ENCODE measurements at regions not wholly inside any gene's neighbourhood (a gene's known extent, or its start where the extent isn't known, plus 50 kb on each side); places are given as distances from the start of the nearest gene placed in this dataset.
"Not testable (repeated sequence)": the region's sequence is repeated elsewhere in the genome, so short reads cannot be mapped to it uniquely, and the experiment has no call there.

DNA sequence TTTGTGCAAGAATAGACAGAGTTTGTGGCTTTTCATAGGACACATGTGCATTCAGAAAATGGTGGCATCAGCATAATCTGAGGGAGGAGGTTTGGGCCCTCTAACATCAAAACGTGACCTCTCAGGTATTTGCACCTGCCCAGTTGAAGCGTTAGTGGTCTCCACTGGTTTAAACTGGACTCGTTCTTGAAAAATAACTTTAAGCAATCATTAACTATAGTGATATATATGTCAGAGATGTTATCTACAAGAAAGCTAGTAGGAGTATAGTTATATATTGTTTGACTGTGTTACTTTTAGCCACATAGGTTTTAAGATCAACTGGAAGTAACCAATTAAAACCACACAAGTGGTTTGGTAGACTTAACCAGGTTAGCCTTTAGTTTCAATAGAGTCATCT is 607.4 kb downstream of the MAFB start:
- DNase-seq (ENCODE audit: low read depth), result no peak

DNA sequence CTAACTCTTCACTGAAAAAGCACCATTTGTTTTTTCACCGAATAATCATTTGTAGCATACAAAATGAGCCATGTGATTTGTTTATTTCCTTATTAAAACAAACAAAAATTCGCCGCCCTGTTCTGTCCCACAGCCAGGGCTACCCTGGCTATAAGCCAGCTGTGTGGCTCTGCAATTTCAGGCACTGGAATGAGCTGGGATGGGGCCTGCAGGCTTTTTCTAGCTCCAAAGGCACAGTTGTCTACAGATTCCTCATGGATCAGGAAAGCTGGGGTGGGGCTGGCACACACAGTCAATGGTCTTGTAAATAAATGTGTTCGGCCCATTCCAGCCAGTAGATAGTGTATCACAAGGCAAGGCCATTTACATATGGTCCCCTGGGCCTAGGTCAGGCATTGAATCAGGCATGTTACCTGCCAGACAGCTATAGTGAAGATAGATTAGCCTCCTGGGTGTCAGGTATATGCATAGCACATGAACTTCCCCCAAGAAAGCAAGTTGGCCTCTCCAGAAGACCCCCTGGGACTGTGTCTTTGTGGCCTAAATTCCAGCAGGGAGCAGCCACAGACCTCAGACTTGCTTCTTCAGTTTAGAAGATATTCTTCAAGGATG is 608.9 kb downstream of the MAFB start:
- DNase-seq (ENCODE audit: low read depth), result no peak

DNA sequence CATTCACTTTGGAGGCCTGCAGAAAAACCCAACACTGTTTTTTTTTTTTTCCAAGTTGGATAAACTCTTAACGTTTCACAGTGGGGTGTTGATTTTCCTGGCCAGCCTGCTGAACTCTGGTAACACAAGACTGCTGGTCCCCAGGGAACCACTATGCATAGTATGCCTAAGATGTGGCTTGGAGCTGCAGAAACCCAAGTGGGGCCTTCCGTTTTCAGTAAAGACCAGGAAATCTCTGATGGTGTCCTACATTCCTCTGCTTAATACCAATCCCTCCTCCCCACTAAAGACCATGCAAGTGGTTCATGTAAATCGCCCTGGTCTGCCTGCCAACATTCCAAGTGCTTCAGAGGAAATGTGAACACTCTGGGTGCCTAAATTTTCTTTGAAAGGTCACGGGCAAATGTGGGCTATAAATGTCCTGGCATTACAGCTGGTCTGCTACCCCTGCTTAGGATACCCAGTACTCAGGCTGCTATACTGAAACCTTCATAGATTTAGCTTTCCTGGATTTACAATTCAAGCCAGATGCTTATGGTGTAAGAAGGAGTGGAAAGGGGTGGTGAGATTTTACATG is 615.4 kb downstream of the MAFB start:
- no peak for DNase-seq (ENCODE audit: low read depth)

DNA sequence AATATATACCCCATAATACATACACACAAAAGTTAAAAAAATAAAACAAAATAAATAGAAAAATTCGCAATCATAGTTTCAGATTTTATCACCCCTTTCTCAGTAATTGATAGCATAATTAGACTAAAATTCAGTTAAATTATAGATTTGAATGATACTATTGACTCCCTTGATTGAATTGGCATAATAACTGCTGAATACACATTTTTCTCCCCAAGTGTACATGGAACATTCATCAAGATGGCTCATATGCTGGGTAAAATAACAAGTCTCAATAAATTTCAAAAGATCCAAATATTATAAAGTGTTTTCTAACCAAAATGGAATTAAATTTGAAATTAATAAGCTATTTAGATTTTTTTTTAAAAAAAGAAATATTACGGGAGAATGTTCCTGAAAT is 616.1 kb downstream of the MAFB start:
- no peak for DNase-seq (ENCODE audit: low read depth)

DNA sequence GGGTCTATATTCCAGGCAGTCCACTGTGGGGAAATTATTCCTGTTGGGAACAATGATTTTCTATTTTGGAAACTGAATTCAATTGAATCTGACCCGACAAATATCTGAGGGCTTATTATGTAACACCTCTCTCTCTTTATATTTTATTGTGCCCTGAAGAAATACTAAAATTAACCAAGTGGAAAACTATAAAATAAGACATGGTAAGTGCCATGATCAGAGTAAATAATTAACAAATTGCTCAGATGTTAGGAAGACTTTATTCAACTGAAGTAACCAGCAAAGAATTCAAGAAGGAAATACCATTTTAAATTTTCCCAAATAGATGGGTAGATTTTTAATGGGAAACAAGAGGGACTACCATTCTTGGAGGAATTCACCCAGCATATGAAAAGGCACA is 632.9 kb downstream of the MAFB start:
- DNase-seq (ENCODE audit: low read depth), result no peak

DNA sequence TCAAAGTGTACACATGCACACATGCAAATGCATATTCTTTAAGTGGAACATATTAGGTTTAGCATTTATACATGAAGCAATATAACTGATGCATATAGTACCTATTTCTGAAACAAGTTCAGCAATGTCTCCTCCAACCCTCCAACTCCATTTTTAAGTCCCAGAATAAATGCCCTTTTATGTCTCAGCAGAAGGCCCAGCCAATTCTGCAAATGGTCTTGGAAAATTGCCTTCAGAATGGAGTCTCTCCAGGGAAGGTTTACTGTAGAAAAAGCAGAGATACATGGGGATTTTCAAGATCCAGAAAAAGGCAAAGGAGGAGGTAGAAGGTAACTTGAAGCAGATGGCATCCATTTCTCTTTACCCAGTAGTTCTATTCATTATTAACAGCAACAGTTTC is 633.3 kb downstream of the MAFB start:
- no peak for DNase-seq (ENCODE audit: low read depth)

DNA sequence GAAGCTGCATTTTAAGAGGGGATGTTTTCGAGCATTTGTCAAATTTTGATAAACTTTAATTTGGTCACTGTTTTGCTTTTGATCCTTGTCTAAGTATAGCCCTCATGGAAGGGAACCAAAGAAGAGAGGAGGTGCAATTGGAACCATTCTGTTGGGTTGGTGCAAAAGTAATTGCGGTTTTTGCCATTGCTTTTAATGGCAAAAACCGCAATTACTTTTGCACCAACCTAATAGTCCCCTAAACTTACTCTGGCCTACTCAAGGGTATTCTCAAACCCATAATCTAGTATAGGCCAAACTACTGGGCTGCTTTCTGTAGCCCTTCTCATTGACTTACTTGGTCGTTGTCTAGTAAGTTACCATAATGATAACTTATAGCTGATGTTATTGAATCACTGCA is 634.7 kb downstream of the MAFB start:
- no peak for DNase-seq (ENCODE audit: low read depth)

DNA sequence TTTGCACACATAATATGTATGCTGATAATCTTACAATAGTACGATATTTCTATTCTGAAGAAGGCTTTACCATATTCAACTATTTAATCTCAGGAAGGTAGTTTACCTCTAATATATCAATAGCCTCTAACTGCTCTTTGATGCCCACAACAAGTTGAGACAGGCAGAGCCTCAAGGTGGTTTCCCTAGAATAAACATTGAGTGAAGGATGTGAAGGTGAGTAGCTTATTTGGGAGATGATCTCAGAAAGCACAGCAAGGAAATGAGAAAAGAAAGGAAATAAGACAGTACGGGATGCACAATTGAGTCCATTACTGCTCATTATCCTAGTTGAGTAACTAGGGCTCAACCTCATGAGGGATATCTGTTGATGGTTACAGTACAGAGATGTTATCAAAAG is 638.4 kb downstream of the MAFB start:
- DNase-seq (ENCODE audit: low read depth), result no peak

DNA sequence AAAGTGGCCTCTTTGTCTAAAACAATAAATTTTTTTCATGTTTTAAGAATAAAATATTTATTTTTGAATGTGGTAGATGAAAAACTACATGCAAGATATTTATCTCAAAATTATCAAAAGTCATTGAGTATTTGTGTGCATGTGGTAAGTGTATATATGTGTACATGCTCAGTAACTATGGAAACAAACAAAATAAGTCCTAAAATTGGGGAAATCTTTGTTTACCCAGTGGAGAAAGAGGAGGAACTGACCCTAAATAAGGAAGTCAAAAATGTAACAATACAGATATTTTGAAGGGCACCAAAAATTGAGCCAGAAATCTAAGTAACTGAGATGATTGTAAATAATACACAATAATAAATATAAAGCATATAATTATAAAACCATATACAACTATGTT is 639.2 kb downstream of the MAFB start:
- DNase-seq (ENCODE audit: low read depth), result no peak

DNA sequence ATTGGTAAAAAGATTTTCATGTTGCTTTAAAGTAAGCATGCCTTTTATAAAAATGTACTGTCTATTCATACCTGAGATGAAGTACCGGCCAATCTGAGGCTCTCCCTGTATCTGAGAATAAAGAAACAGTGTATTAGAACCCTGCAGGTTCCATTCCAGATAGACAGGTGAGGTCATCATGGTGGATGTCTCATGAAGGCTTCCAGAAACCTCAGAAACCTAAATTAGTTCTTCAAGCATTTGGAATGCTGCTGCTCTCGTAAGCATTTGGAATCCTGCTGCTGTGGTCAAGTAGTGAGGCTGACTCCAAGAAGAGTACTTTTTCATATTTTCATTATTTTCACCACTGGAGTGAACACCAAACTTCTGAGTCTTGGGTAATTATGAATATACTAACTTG is 642.3 kb downstream of the MAFB start:
- no peak for DNase-seq (ENCODE audit: low read depth)

DNA sequence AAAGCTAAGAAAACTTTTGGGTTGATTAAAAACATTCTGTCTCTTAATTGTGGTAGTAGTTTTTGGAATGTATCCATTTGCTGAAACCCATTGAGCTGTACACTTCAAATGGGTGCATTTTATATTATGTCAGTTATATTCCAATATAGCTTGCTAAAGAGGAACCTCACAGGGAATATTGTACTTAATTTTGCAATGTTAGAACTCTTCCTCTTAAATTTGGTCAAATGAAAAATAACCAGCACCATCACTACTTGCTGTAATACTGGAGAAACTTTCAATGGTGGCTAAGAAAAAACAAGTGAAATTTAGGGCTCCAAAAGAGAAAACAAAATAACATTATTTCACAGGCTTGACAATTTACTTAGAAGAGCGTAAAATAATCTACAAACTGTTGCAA is 651.5 kb downstream of the MAFB start:
- DNase-seq (ENCODE audit: low read depth), result no peak

DNA sequence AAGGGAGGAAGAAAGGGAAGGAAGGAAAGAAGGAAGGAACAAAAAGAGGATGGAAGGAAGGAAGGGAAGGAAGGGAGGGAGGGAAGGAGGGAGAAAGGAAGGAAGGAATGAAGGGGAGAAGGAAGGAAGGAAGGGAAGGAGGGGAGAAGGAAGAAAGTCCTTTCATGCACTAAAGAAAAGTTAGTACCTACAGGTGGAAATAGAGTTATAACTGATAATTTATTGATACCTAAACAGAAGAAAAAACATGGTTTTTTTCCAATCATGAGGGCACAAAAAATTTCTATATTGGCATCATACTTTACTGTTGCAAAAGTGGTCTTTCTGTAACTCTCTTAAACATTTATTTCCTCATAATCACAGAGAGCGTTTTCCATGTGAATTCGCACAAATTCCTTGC is 659.4 kb downstream of the MAFB start:
- DNase-seq (ENCODE audit: low read depth), result no peak

DNA sequence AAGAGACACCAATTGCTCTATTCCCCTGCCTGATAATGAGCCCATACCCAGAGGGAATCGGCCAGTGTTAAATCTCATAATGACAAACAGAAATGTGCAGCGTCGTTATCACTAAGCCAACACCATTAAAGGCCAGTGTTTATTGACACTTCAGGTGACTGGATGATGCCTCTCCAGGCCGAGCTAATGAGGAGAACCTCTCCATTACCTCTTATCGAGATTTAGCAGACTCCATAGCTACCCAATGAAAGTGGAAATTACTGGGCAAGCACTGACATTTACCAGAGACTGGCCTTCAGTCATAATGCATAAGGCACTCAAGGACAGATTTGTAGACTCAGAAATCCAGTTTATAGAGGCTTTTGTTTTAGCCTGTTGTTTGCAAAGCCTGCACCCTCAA is 669.5 kb downstream of the MAFB start:
- DNase-seq (ENCODE audit: low read depth), result no peak

DNA sequence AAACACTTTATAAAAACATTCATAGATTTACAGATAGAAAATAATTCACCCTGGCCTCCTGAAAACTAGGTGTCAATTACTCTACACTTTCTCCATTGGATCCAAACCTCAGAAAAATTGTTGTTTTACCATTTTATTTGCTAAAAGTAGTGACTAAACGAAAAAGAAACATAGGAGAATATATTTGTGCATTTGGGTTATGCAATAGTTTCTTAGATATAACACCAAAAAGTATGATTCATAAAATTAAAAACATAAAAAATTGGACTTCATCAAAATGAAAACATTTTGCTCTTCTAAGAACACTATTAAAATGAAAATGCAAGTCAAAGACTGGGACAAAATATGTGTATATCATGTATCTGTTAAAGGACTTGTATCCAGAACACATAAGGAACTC is 671.3 kb downstream of the MAFB start:
- DNase-seq (ENCODE audit: low read depth), result no peak

DNA sequence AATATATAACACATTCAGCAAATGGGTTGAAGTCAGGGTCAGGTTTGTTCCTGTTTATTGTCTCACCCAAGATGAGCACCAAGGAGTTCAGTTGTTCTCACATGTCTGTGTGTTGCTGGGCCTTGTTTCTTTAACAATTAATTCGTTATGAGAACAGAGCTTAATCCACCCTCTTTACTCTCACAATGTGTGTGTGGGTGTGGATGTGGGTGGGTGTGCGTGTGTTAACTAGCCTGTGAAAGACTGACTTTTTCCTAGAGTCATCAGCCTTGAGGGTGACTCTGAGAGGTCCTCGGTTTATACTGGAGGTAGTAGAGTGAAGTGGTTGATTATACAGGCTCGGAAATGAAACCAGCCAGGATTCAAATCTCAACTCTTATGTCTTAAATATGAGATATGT is 672.1 kb downstream of the MAFB start:
- DNase-seq (ENCODE audit: low read depth), result no peak

DNA sequence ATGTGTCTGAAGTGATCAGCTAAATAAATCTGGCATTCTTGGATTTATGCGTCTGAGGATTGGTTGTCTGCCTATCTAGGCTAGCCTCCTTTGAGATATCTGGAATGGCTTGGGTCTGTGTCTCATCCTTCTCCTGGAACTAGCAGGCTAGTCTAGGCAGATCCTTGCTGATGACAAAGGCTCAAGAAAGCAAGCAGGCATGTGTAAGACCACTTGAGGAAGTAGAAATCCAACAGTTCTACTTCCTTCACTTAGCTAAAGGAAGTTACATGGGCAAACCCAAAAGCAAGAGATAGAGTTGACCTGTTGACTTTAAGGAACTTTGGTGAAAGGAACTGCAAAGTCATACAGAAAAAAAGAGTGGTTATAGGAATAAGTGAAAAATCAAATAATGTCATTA is 672.6 kb downstream of the MAFB start:
- DNase-seq (ENCODE audit: low read depth), result no peak

DNA sequence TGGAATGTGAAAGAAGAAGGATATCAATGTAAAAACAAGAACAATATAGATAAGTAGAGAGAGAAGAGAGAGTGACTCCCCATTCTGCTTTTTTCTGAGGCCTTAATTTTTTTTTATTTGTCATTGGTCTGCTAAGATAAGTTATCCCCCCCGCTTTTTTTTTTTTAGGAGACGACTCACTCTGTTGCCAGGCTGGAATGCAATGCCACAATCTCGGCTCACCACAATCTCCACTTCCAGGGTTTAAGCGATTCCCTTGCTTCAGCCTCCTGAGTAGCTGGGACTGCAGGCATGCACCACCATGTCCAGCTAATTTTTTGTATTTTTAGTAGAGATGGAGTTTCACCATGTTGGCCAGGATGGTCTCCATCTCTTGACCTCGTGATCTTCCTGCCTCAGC is 677.0 kb downstream of the MAFB start:
- not testable (repeated sequence) for DNase-seq (ENCODE audit: low read depth)

DNA sequence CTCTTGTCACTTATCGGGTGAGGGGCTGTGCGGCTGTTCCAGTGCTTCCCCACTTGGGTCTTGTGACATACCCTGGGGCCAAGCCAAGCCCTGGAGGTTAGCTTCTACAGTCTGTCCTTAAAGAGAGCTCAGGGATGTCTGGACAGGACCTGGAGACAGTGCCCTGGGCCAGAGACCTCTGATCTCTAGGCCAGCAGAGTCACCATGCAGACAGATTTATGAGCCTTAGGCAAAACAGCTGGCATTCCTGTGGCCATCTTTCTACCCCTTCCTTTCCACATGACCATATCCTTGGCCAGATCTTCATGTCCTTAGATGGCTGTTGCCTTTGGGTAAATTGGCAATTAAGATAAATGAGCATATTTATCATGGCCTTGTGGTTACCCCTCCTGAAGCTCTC is 678.6 kb downstream of the MAFB start:
- DNase-seq (ENCODE audit: low read depth), result no peak

DNA sequence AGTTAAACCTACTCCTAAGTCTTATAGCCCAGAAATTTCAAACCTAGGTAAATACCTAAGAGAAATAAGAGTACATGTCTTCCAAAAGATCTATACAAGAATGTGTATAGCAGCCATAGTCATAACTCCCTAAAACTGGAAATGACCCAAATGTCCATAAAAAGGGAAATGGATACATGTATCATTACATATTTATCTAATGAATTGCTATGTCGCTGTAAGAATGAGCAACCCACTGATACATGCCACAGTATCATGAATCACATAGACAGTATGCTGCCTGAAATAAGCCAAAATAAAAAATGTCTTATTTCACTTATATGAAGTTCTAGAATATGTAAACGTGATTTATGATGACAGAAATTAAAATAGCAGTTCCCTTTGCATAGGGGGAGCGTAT is 679.5 kb downstream of the MAFB start:
- DNase-seq (ENCODE audit: low read depth), result no peak

DNA sequence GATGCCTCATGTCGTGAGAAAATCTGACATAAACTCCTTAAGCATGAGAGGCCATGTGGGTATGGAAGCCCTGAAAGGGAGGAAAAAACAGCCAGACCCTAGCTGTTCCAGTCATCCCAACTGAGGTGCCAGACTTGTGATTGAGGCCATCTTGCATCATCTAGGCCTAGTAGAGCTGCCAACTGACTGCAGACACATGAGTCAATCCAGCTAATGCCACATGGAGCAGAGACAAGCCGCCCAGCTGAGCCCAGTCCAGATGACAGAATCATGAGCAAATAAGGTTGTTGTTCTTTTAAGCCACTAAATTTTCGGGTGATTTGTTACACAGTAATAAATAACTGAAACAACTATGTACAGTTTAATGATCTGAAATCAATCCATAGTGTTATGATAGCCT is 680.9 kb downstream of the MAFB start:
- DNase-seq (ENCODE audit: low read depth), result peak; percentile 31

DNA sequence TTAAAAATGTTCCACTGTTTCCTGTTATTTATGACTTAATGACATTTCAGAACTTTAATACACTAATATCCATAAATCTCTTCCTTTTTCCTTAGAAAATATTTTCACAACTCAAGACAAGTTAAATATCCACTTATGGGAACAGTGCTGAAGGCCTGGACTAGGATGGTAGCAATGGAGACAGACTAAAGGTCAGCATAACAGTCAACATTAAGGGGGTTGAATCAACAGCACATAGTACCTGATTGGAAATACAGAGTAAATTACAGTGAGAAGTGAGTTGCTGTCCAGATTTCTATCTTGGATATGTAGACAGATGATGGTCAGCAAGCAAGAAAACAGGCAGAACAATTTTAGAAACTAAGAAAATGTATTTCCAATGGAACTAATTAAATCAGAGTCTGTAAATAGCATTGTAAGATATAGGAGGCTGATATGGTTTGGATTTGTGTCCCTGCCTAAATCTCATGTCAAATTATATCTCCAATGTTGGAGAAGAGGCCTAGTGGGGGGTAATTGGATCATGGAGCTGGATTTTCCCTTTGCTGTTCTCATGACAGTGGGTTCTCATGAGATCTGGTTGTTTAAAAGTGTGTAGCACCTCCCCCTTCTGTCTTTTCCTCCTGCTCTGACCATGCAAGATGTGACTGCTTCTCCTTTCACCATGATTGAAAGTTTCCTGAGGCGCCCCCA is 682.7 kb downstream of the MAFB start:
- DNase-seq (ENCODE audit: low read depth), result no peak

DNA sequence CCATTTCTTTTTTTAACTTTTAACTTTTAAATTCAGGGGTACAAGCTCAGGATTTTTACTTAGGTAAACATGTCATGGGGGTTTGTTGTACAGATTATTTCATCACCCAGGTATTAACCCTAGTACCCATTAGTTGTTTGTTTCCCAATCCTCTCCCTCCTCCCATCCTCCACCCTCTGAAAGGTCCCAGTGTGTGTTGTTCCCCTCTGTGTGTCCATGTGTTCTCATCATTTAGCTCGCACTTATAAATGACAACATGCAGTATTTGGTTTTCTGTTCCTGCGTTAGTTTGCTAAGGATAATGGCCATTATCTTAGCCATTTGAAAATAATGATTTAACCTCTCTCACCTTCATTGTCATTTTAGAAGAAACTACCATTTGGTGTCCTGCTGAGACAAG is 684.9 kb downstream of the MAFB start:
- DNase-seq (ENCODE audit: low read depth), result not testable (repeated sequence)

DNA sequence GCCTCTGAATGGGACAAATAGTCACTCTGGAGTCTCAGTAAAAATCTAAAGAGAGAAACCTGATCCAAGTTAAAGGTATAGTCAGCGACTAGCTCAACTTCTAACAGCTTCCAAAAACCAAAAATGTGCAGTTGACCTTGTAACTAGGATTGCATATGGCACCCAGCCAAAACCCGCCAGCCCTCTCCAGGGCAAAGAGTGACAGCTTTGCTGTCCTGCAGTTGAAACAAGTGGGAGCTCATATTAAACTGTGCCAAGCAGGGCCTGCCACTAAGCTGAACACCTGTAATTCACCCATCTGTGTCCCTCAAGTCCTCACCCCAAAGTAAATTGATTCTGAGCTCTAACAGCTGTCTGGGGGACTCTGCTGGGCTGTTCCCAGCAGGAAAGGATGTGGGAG is 695.3 kb downstream of the MAFB start:
- no peak for DNase-seq (ENCODE audit: low read depth)

Measured in HT1080 (cell line).